Activated CD8-positive, alpha-beta memory T cell treated with anti-CD3 and anti-CD28 coated beads for 4 hours (primary cell): ENCODE measurements at regions not wholly inside any gene's neighbourhood (a gene's known extent, or its start where the extent isn't known, plus 50 kb on each side); places are given as distances from the start of the nearest gene placed in this dataset.

ENCODE experiments used
- DNase-seq, 2 donors: peaks; one replicate each; pipeline ENCODE4 v3.0.0-alpha.2; 2020; ENCODE audit warnings: low read depth in 2 of 2

- no peak for DNase-seq
These were observed 499.1 kb downstream of the FOXO1 start for GRCh38 chr13:40167327-40167726.

DNA sequence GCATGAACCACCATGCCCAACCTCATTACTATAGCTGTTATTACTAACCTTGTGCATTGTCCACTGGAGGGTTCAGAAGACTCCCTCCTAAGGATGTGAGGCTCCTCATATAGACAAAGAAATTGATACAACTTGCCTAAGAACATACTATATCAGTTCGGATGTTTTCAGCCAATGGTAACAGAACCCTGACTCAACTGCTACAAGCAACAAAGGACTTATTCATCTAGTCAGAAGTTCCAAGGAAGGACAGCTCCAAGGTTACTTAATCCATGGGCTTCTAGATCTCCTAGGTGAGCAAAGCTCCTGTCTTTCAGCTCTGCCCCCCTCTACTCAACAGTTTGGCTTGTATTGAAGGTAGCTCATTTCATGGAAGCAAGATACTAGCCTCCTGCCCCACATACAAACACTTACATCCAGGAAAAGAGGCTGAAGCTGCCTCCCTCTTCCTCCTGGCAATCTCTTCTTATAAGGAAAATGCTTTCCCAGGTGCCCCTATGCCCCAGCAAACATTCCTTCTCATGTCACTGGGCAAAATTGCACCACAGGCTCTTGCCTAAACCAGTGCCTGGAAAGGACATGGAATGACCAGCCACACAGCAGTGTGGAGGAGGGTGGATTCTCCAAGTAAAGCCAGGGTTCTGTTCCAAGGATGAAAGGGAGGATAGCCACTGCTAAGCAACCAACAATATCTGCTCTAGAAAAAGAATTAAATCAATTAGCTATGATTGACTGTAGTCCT, 497.8 kb downstream of the FOXO1 start:
- no peak for DNase-seq

- no peak for DNase-seq
These were observed 497.0 kb downstream of the FOXO1 start for GRCh38 chr13:40169476-40169875.

- no peak for DNase-seq
These were observed 496.4 kb downstream of the FOXO1 start for GRCh38 chr13:40170091-40170490.

GRCh38 chr13:40170982-40171381, 495.5 kb downstream of the FOXO1 start:
- DNase-seq = peak in 1 of 2 donors; percentile 21

- DNase-seq = no peak
These were observed 494.9 kb downstream of the FOXO1 start for GRCh38 chr13:40171566-40171965.

DNA sequence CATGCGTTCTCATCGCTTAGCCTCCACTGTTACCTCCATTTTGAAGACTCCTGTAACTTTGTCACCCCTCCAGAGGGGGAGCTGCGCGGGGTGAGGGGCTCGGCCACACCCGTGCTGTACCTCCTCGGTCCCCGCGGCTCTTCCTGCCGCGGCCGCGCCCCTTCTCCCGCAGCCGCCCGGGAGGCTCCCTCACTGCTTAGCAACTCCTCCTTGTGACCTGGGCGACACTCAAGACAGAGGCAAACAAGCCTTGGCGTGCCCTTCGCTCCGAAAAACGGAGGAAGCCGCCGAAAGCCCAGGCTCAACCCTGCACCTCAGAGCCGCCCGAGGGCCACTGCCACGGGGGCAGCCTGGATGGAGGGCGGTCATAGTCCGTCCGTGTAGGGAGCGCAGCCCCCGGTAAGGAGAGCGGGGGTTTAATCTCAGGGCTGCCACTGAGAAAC, 494.3 kb downstream of the FOXO1 start:
- no peak for DNase-seq

GRCh38 chr13:40172878-40173277, 493.6 kb downstream of the FOXO1 start:
- no peak for DNase-seq

GRCh38 chr13:40175639-40176038, 490.8 kb downstream of the FOXO1 start:
- no peak for DNase-seq

DNA sequence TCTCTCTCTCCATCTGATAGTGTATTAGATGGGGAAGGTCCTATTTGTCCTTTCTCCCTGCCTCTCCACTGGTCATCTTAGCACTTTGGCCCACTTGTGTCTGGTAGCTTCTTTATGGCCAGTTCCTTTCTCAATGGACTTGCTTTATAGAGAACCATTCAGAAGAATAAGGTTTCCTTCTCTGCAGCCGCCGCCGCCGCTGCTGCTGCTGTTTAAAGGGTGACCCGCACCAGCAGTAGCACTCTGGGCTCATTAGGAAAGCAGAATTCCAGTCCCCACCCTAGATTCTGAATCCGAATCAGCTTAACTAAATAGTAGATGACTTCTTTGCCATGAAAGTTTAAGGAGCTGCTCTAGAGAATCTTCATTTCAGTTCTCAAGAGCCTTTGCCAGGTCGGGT, 490.2 kb downstream of the FOXO1 start:
- no peak for DNase-seq

DNA sequence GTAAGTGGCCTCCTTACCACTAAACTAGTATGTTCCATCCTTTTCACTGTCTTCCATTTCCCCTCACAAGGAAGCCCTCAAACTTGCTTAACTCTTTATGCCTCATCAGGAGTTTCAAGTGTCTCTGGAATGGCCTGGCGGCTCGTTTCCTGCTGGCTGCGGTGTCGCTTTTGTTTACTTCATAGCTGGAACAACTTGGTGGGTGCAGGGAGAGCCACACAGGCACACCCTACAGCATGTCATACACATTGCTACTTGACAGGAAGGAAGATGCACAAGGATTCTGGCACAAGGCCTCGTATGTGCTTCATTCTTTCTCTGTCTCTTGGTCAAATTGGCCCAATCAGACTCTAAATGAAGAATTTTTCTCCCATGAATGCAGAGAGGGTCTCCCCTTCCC, 488.3 kb downstream of the FOXO1 start:
- DNase-seq = no peak

- DNase-seq = no peak
These were observed 486.8 kb downstream of the FOXO1 start for GRCh38 chr13:40179445-40180281.

DNA sequence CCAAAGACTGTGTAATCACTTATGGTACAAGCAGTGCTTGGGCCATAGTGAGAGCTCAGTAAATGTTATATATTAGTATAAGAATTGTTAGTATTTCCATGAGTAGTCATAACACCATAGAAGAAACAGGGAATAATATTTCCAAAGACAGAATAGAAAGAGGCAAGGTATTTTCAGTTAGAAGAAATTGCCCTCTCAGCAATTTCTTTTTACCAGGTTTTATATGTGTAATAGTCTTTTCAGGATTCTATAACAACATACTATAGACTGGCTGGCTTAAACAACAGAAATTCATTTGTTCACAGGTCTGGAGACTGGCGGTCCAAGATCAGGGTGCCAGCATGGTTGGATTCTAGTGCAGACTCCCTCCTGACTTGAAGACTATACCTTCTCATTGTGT, 485.7 kb downstream of the FOXO1 start:
- no peak for DNase-seq

GRCh38 chr13:40181203-40181845, 485.1 kb downstream of the FOXO1 start:
- DNase-seq = no peak

GRCh38 chr13:40182591-40182990, 483.9 kb downstream of the FOXO1 start:
- DNase-seq = no peak

GRCh38 chr13:40185414-40185813, 481.0 kb downstream of the FOXO1 start:
- DNase-seq = no peak

DNA sequence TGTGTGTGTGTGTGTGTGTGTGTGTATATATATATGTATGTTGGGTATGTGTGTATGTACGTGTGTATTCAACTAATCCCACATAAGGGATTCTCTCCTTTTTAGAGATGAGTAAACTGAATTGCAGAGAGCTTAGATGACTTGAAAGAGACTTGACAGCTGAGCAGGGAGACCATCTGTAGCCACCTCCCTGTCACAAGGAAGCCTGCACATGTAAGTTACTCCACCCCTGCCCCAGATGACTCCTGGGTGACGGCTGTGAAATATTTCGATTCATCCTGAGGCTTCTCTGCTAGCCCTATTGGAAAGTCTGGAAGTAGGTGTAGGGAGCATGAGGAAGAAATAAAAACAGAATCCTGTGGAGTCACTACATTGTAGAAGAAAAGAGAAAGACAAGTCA, 480.4 kb downstream of the FOXO1 start:
- DNase-seq = no peak

DNA sequence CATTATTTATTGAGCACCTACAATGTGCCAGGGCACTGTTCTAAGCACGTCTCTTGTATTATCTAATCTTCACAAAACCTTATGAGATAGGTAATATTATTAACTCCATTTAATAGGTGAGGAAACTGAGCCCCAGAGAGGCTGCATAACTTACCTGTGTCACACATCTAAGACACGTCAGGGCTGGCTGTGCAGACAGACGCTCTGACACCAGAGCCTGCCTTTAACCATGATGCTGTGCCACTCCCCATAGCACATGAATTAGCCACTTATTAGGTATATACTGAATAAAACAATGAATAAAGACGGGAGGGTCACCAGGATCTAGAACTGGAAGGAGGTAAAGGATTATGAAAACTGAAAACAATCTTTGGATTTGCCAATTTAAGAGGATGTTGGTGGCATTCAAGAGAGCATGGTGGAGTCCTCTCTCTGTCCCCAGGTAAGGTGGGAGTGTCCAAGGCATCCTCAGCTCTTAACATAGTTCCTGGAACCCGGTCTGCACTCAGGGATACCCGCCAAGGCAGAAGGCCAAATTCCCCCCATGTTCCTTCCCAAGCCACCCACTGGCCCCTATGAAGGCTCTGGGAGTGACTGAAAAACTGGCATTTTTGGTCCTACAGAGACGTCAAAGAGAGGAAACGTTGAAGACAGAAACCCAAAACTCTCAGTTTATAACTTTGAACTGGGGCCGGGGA, 479.7 kb downstream of the FOXO1 start:
- DNase-seq = no peak

GRCh38 chr13:40187324-40187795, 479.1 kb downstream of the FOXO1 start:
- DNase-seq = peak; percentile 44 to 46

- peak in 1 of 2 donors; percentile 13 for DNase-seq
These were observed 478.4 kb downstream of the FOXO1 start for GRCh38 chr13:40187841-40188591.

- no peak for DNase-seq
These were observed 477.0 kb downstream of the FOXO1 start for GRCh38 chr13:40189426-40189825.
